HEK293T (cell line): ENCODE measurements at regions not wholly inside any gene's neighbourhood (a gene's known extent, or its start where the extent isn't known, plus 50 kb on each side); places are given as distances from the start of the nearest gene placed in this dataset.

Experiments used
- ARNT ChIP-seq: fragments of 450-650 bp; IDR thresholded peaks from 2 replicates; pipeline ENCODE4 v1.6.1; 2017; ENCODE audit warnings: mild to moderate bottlenecking
- BHLHE40 ChIP-seq: fragments of 450-650 bp; IDR thresholded peaks from 2 replicates; pipeline ENCODE4 v1.6.1; 2016; ENCODE audit warnings: mild to moderate bottlenecking, moderate library complexity, borderline replicate concordance
- CTBP1 ChIP-seq: fragments of 450-650 bp; IDR thresholded peaks from 2 replicates; pipeline ENCODE4 v1.6.1; 2016; ENCODE audit warnings: borderline replicate concordance
- ELF4 ChIP-seq: fragments of 450-650 bp; IDR thresholded peaks from 2 replicates; pipeline ENCODE4 v1.6.1; 2017; ENCODE audit warnings: antibody characterized with exemption
- FOXA1 ChIP-seq: fragments of 450-650 bp; IDR thresholded peaks from 2 replicates; pipeline ENCODE4 v1.6.1; 2016; ENCODE audit warnings: mild to moderate bottlenecking
- FOXM1 ChIP-seq: fragments of 450-650 bp; IDR thresholded peaks from 2 replicates; pipeline ENCODE4 v1.6.1; 2017; ENCODE audit warnings: mild to moderate bottlenecking, borderline replicate concordance
- L3MBTL2 ChIP-seq: fragments of 450-650 bp; conservative IDR thresholded peaks from 2 replicates; pipeline ENCODE4 v1.6.1; 2016; ENCODE audit warnings: mild to moderate bottlenecking
- SP1 ChIP-seq: fragments of 450-650 bp; IDR thresholded peaks from 2 replicates; pipeline ENCODE4 v1.6.1; 2017
- SUZ12 ChIP-seq: fragments of 450-650 bp; IDR thresholded peaks from 2 replicates; pipeline ENCODE4 v1.6.1; 2016; ENCODE audit warnings: mild to moderate bottlenecking
- ZNF384 ChIP-seq: fragments of 450-650 bp; IDR thresholded peaks from 2 replicates; pipeline ENCODE4 v1.6.1; 2016

DNA sequence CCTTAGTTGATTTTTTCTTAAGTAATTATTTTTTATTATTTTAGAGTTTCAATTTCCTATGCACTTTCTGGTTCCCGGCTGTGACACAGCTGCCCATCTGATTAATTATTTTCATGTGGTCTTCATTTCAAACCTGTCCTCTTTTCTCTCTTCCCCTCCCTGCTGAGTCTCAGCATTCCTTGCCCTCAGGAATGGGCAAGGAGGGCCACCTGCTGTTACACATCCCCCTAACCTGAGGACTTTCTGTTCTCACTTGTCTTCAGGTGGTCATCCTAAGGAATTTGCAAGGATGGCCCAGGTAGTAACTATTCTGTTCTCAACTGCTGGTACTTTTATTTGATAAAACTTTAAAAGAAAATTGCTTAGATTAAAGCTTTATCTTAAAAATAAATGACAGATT is 545.0 kb downstream of the OTOL1 start:
- TF ChIP-seq CTBP1 (no peak), ARNT (no peak), ELF4 (no peak), FOXM1 (no peak), FOXA1 (no peak), SP1 (no peak), ZNF384 (no peak), L3MBTL2 (no peak), SUZ12 (no peak), BHLHE40 (no peak)
